Mesothelial cell of epicardium (in vitro differentiated cells): ENCODE measurements at regions not wholly inside any gene's neighbourhood (a gene's known extent, or its start where the extent isn't known, plus 50 kb on each side); places are given as distances from the start of the nearest gene placed in this dataset.
"Not testable (repeated sequence)": the region's sequence is repeated elsewhere in the genome, so short reads cannot be mapped to it uniquely, and the experiment has no call there.

ENCODE experiments used
- DNase-seq, 2 experiments: peaks; one replicate each; pipeline ENCODE4 v3.0.0; 2021; ENCODE audit warnings: low spot score in 2 of 2; ENCODE audit not compliant: unreplicated experiment in 2 of 2
- H3K27ac Mint-ChIP-seq: 2 replicates; pipeline ENCODE4 v1.8.0; 2021; ENCODE audit warnings: mixed read lengths
- H3K27me3 Mint-ChIP-seq: 2 replicates; pipeline ENCODE4 v1.8.0; 2021; ENCODE audit warnings: low read depth, mixed read lengths
- H3K36me3 Mint-ChIP-seq: 2 replicates; pipeline ENCODE4 v1.8.0; 2021; ENCODE audit warnings: mixed read lengths
- H3K4me1 Mint-ChIP-seq: 2 replicates; pipeline ENCODE4 v1.8.0; 2021; ENCODE audit warnings: mixed read lengths
- H3K4me3 Mint-ChIP-seq: 2 replicates; pipeline ENCODE4 v1.8.0; 2021; ENCODE audit warnings: mild to moderate bottlenecking, moderate library complexity, mixed read lengths
- H3K9me3 Mint-ChIP-seq: 2 replicates; pipeline ENCODE4 v1.8.0; 2021; ENCODE audit warnings: mixed read lengths
- TF ChIP-seq, protein P1 (sequence below): fragments of 200-600 bp; sonication (generic); IDR thresholded peaks from one replicate; pipeline ENCODE4 v1.5.0; 2021; ENCODE audit warnings: antibody characterized with exemption; ENCODE audit not compliant: unreplicated experiment

- TF ChIP-seq, protein P1, sequence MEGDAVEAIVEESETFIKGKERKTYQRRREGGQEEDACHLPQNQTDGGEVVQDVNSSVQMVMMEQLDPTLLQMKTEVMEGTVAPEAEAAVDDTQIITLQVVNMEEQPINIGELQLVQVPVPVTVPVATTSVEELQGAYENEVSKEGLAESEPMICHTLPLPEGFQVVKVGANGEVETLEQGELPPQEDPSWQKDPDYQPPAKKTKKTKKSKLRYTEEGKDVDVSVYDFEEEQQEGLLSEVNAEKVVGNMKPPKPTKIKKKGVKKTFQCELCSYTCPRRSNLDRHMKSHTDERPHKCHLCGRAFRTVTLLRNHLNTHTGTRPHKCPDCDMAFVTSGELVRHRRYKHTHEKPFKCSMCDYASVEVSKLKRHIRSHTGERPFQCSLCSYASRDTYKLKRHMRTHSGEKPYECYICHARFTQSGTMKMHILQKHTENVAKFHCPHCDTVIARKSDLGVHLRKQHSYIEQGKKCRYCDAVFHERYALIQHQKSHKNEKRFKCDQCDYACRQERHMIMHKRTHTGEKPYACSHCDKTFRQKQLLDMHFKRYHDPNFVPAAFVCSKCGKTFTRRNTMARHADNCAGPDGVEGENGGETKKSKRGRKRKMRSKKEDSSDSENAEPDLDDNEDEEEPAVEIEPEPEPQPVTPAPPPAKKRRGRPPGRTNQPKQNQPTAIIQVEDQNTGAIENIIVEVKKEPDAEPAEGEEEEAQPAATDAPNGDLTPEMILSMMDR, result no peak
- H3K27ac Mint-ChIP-seq, result peak overlapping the region; percentile 83
- peaks cover 20% of the 10 kb centered on the region for H3K9me3 Mint-ChIP-seq
- H3K4me3 Mint-ChIP-seq, result no peak overlapping the region
- H3K36me3 Mint-ChIP-seq, result no peaks in the 10 kb centered on the region
- H3K27me3 Mint-ChIP-seq, result no peaks in the 10 kb centered on the region
- peaks cover 29% of the 10 kb centered on the region for H3K4me1 Mint-ChIP-seq
- DNase-seq, result no peak
Observed at GRCh38 chrX:13215729-13216128, 104.1 kb downstream of the ATXN3L start.

DNA sequence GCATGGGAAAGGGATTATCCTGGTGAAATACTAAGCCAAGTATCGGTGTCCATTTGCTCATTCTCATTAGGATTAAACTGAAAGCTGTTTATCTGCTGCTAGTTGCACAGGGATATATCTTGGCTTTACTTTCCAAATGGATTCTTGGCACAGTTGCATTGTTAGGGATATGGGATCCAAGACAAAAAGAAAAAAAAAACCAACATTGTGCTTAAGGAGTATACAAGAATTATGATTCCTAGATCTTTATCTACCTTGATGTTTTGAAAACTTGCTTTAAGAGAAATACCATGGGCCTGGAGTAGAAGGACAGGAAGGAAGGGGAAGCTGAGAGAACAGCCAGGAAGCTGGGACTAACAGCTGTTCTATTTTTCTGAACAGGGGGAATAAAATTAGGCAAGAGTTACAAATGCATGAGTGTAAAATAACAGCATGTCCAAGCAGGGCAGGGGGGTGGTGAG lies 107.6 kb downstream of the ATXN3L start:
- peaks cover 23% of the 10 kb centered on the region for H3K4me1 Mint-ChIP-seq
- peak overlapping the region; percentile 86 for H3K27ac Mint-ChIP-seq
- no peaks in the 10 kb centered on the region for H3K36me3 Mint-ChIP-seq
- no peak overlapping the region for H3K4me3 Mint-ChIP-seq
- no peak for DNase-seq
- no peaks in the 10 kb centered on the region for H3K27me3 Mint-ChIP-seq
- H3K9me3 Mint-ChIP-seq, result peaks cover 24% of the 10 kb centered on the region
- TF ChIP-seq, protein P1, result no peak

GRCh38 chrX:13210142-13210541 lies 109.7 kb downstream of the ATXN3L start:
- H3K27me3 Mint-ChIP-seq, H3K27ac Mint-ChIP-seq, DNase-seq, H3K36me3 Mint-ChIP-seq, H3K4me3 Mint-ChIP-seq: not testable (repeated sequence)
- Mint-ChIP-seq H3K9me3 (peaks cover 19% of the 10 kb centered on the region), H3K4me1 (peaks cover 19% of the 10 kb centered on the region)

- peaks cover 15% of the 10 kb centered on the region for H3K9me3 Mint-ChIP-seq
- not testable (repeated sequence) for H3K4me3 Mint-ChIP-seq, H3K27me3 Mint-ChIP-seq
Observed at GRCh38 chrX:13209704-13210103, 110.1 kb downstream of the ATXN3L start.

GRCh38 chrX:13208281-13208935 lies 111.4 kb downstream of the ATXN3L start:
- TF ChIP-seq, protein P1, result no peak
- Mint-ChIP-seq H3K9me3 (peaks cover 13% of the 10 kb centered on the region), H3K4me1 (peaks cover 25% of the 10 kb centered on the region), H3K27me3 (no peaks in the 10 kb centered on the region), H3K36me3 (no peaks in the 10 kb centered on the region), H3K4me3 (no peak overlapping the region), H3K27ac (peak overlapping the region; percentile 28)
- no peak for DNase-seq

More at GRCh38 chrX:13209704-13210103, 110.1 kb downstream of the ATXN3L start:
- H3K27ac Mint-ChIP-seq, result peak overlapping the region; percentile 48
- not testable (repeated sequence) for H3K36me3 Mint-ChIP-seq, DNase-seq
- peaks cover 19% of the 10 kb centered on the region for H3K4me1 Mint-ChIP-seq

DNA sequence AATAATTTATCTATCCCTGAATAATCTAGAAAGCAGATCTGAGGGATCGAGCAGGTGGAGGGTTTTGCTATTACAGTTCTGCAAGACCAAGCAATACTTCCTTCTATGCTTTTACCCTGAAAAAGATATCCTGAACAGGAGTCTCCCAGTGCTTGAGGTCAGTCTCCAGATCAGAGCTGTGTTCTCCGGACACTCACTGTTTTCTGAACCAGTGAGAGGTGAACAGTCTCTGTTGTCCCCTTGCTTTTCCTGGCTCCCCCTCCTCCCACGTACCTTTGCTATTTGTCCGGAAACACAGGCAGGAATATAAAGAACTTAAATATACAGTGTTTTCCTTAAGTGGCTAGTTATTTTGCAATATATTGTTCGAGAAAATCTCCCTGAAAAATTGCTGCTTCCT lies 116.6 kb downstream of the ATXN3L start:
- Mint-ChIP-seq H3K9me3 (peaks cover 36% of the 10 kb centered on the region), H3K36me3 (no peaks in the 10 kb centered on the region), H3K4me1 (peaks cover 58% of the 10 kb centered on the region), H3K27me3 (no peaks in the 10 kb centered on the region), H3K27ac (no peak overlapping the region), H3K4me3 (no peak overlapping the region)
- TF ChIP-seq, protein P1, result no peak
- DNase-seq, result no peak
